HUDEP-2 (cell line): ENCODE measurements at regions not wholly inside any gene's neighbourhood (a gene's known extent, or its start where the extent isn't known, plus 50 kb on each side); places are given as distances from the start of the nearest gene placed in this dataset.

ENCODE experiments used
- DNase-seq, 76 experiments: peaks; one replicate each; lab custom pipeline; 2025; ENCODE audit not compliant: unreplicated experiment in 76 of 76; lab: John Stamatoyannopoulos, UW

GRCh38 chr4:54933579-54933978, 191.8 kb downstream of the KDR start:
- no peak for DNase-seq

GRCh38 chr4:54930226-54930625, 195.2 kb downstream of the KDR start:
- DNase-seq: no peak

GRCh38 chr4:54929459-54929858, 195.9 kb downstream of the KDR start:
- DNase-seq: no peak

GRCh38 chr4:54924891-54925290, 200.5 kb downstream of the KDR start:
- DNase-seq: no peak

- no peak for DNase-seq
These were observed 210.1 kb downstream of the KDR start for GRCh38 chr4:54915276-54915675.

GRCh38 chr4:54914781-54915180, 210.6 kb downstream of the KDR start:
- DNase-seq: no peak

GRCh38 chr4:54913751-54914526, 211.5 kb downstream of the KDR start:
- DNase-seq: no peak

GRCh38 chr4:54912155-54912554, 213.2 kb downstream of the KDR start:
- no peak for DNase-seq

- no peak for DNase-seq
These were observed 215.4 kb downstream of the KDR start for GRCh38 chr4:54909961-54910360.

GRCh38 chr4:54908763-54909162, 216.6 kb downstream of the KDR start:
- DNase-seq: no peak

GRCh38 chr4:54904953-54905352, 220.4 kb downstream of the KDR start:
- DNase-seq: no peak

- no peak for DNase-seq
These were observed 222.4 kb downstream of the KDR start for GRCh38 chr4:54902976-54903375.

- DNase-seq: no peak
These were observed 223.1 kb downstream of the KDR start for GRCh38 chr4:54902271-54902670.

GRCh38 chr4:54901202-54901601, 224.2 kb downstream of the KDR start:
- DNase-seq: no peak

- DNase-seq: no peak
These were observed 226.6 kb downstream of the KDR start for GRCh38 chr4:54898656-54899340.

GRCh38 chr4:54898056-54898562, 227.3 kb downstream of the KDR start:
- no peak for DNase-seq

GRCh38 chr4:54897590-54897989, 227.8 kb downstream of the KDR start:
- no peak for DNase-seq

- no peak for DNase-seq
These were observed 224.9 kb downstream of the KIT start for GRCh38 chr4:54882616-54883015.

- DNase-seq: no peak
These were observed 221.8 kb downstream of the KIT start for GRCh38 chr4:54879576-54879975.

GRCh38 chr4:54877006-54877405, 219.2 kb downstream of the KIT start:
- DNase-seq: no peak

- no peak for DNase-seq
These were observed 214.5 kb downstream of the KIT start for GRCh38 chr4:54872261-54872660.
